ENCODE measurements at regions not wholly inside any gene's neighbourhood (a gene's known extent, or its start where the extent isn't known, plus 50 kb on each side); places are given as distances from the start of the nearest gene placed in this dataset.
A peak's percentile ranks its signal among the peaks of the same experiment; 100 is the strongest.

GRCh38 chr20:63089051-63089907 lies 82.5 kb upstream of the BHLHE23 start:
- DNase-seq (ENCODE audit: extremely low read depth, low read depth): no peak

- no peak for DNase-seq (ENCODE audit: extremely low read depth, low read depth)
Measured at GRCh38 chr20:63087872-63088680, 81.3 kb upstream of the BHLHE23 start.

GRCh38 chr20:63087236-63087871 lies 80.6 kb upstream of the BHLHE23 start:
- no peak for DNase-seq (ENCODE audit: extremely low read depth, low read depth)

- DNase-seq (ENCODE audit: extremely low read depth, low read depth): no peak
Measured at GRCh38 chr20:63086421-63087235, 79.9 kb upstream of the BHLHE23 start.

- no peak for DNase-seq (ENCODE audit: extremely low read depth, low read depth)
Measured at GRCh38 chr20:63085151-63085861, 78.5 kb upstream of the BHLHE23 start.

GRCh38 chr20:63084563-63084927 lies 77.8 kb upstream of the BHLHE23 start:
- no peak for DNase-seq (ENCODE audit: extremely low read depth, low read depth)

- no peak for DNase-seq (ENCODE audit: extremely low read depth, low read depth)
Measured at GRCh38 chr20:63083831-63084562, 77.2 kb upstream of the BHLHE23 start.

GRCh38 chr20:63082939-63083735 lies 76.4 kb upstream of the BHLHE23 start:
- no peak for DNase-seq (ENCODE audit: extremely low read depth, low read depth)

GRCh38 chr20:63082308-63082938 lies 75.7 kb upstream of the BHLHE23 start:
- peak; percentile 54 for DNase-seq (ENCODE audit: extremely low read depth, low read depth)

- no peak for DNase-seq (ENCODE audit: extremely low read depth, low read depth)
Measured at GRCh38 chr20:63081831-63082230, 75.1 kb upstream of the BHLHE23 start.

GRCh38 chr20:63081351-63081750 lies 74.6 kb upstream of the BHLHE23 start:
- DNase-seq (ENCODE audit: extremely low read depth, low read depth): no peak

GRCh38 chr20:63080811-63081210 lies 74.0 kb upstream of the BHLHE23 start:
- DNase-seq (ENCODE audit: extremely low read depth, low read depth): no peak

- no peak for DNase-seq (ENCODE audit: extremely low read depth, low read depth)
Measured at GRCh38 chr20:63080411-63080810, 73.6 kb upstream of the BHLHE23 start.

GRCh38 chr20:63079971-63080370 lies 73.2 kb upstream of the BHLHE23 start:
- no peak for DNase-seq (ENCODE audit: extremely low read depth, low read depth)

- DNase-seq (ENCODE audit: extremely low read depth, low read depth): no peak
Measured at GRCh38 chr20:63077705-63078104, 70.9 kb upstream of the BHLHE23 start.

GRCh38 chr20:63076421-63076820 lies 69.7 kb upstream of the BHLHE23 start:
- no peak for DNase-seq (ENCODE audit: extremely low read depth, low read depth)

- DNase-seq (ENCODE audit: extremely low read depth, low read depth): no peak
Measured at GRCh38 chr20:63074631-63075030, 67.9 kb upstream of the BHLHE23 start.

- DNase-seq (ENCODE audit: extremely low read depth, low read depth): no peak
Measured at GRCh38 chr20:63074182-63074581, 67.4 kb upstream of the BHLHE23 start.
